Chondrocyte (in vitro differentiated cells): ENCODE measurements at regions not wholly inside any gene's neighbourhood (a gene's known extent, or its start where the extent isn't known, plus 50 kb on each side); places are given as distances from the start of the nearest gene placed in this dataset.
A peak's percentile ranks its signal among the peaks of the same experiment; 100 is the strongest.
"Not testable (repeated sequence)": the region's sequence is repeated elsewhere in the genome, so short reads cannot be mapped to it uniquely, and the experiment has no call there.

ENCODE experiments used
- DNase-seq: peaks from one replicate; pipeline ENCODE4 v3.0.0; 2021; ENCODE audit warnings: mixed read lengths, low spot score
- H3K27ac Mint-ChIP-seq: one replicate; pipeline ENCODE4 v1.8.0; 2021; ENCODE audit warnings: mild to moderate bottlenecking, moderate library complexity, mixed read lengths; ENCODE audit not compliant: unreplicated experiment
- H3K27me3 Mint-ChIP-seq: 2 replicates; pipeline ENCODE4 v1.8.0; 2021; ENCODE audit warnings: low read depth, mixed read lengths
- H3K36me3 Mint-ChIP-seq: 2 replicates; pipeline ENCODE4 v1.8.0; 2021; ENCODE audit warnings: low read depth, mixed read lengths
- H3K4me1 Mint-ChIP-seq: 2 replicates; pipeline ENCODE4 v1.8.0; 2021; ENCODE audit warnings: low read depth, mild to moderate bottlenecking, mixed read lengths
- H3K4me3 Mint-ChIP-seq: one replicate; pipeline ENCODE4 v1.8.0; 2021; ENCODE audit warnings: mild to moderate bottlenecking, moderate library complexity, mixed read lengths; ENCODE audit not compliant: unreplicated experiment
- H3K9me3 Mint-ChIP-seq: 2 replicates; pipeline ENCODE4 v1.8.0; 2021; ENCODE audit warnings: low read depth, mixed read lengths
- TF ChIP-seq, protein P1 (sequence below): fragments of 200-600 bp; sonication (generic); IDR thresholded peaks from 2 replicates; pipeline ENCODE4 v1.5.0; 2021; ENCODE audit warnings: antibody characterized with exemption, mild to moderate bottlenecking, moderate library complexity

- H3K27me3 Mint-ChIP-seq, result peaks cover 7% of the 10 kb centered on the region
- H3K9me3 Mint-ChIP-seq, result peaks cover 3% of the 10 kb centered on the region
- no peaks in the 10 kb centered on the region for H3K36me3 Mint-ChIP-seq
- no peak for DNase-seq
- no peak overlapping the region for H3K27ac Mint-ChIP-seq
- TF ChIP-seq, protein P1, sequence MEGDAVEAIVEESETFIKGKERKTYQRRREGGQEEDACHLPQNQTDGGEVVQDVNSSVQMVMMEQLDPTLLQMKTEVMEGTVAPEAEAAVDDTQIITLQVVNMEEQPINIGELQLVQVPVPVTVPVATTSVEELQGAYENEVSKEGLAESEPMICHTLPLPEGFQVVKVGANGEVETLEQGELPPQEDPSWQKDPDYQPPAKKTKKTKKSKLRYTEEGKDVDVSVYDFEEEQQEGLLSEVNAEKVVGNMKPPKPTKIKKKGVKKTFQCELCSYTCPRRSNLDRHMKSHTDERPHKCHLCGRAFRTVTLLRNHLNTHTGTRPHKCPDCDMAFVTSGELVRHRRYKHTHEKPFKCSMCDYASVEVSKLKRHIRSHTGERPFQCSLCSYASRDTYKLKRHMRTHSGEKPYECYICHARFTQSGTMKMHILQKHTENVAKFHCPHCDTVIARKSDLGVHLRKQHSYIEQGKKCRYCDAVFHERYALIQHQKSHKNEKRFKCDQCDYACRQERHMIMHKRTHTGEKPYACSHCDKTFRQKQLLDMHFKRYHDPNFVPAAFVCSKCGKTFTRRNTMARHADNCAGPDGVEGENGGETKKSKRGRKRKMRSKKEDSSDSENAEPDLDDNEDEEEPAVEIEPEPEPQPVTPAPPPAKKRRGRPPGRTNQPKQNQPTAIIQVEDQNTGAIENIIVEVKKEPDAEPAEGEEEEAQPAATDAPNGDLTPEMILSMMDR, result no peak
- no peak overlapping the region for H3K4me3 Mint-ChIP-seq
- H3K4me1 Mint-ChIP-seq, result no peaks in the 10 kb centered on the region
Measured at GRCh38 chr10:16049050-16049449, 188.7 kb upstream of the MINDY3 start.

GRCh38 chr10:16049782-16050181, 189.5 kb upstream of the MINDY3 start:
- Mint-ChIP-seq H3K4me3 (no peak overlapping the region), H3K27me3 (peaks cover 7% of the 10 kb centered on the region), H3K4me1 (no peaks in the 10 kb centered on the region), H3K9me3 (peaks cover 3% of the 10 kb centered on the region), H3K27ac (no peak overlapping the region), H3K36me3 (no peaks in the 10 kb centered on the region)
- DNase-seq, result no peak
- TF ChIP-seq, protein P1, result no peak

DNA sequence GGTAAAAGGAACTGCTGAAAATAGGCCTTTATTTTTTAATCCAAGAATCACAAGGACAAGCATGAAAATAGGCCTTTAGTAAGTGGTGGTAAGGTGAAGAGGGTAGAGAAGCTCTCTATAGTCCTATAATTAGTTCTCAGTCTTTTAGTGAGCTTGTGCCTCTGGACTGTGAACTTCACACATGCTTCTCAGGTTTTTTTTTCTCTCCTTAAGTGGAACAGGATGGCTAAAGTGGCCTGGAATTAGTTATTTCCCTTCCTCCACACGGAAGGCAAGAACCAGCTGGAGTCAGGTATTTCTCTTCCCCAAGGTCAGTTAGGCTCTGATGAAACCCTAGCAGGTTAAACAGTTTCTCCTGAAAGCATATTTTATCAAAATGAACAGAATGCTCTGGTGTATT, 203.0 kb upstream of the MINDY3 start:
- Mint-ChIP-seq H3K27ac (no peak overlapping the region), H3K36me3 (no peaks in the 10 kb centered on the region), H3K9me3 (no peaks in the 10 kb centered on the region), H3K27me3 (peaks cover 3% of the 10 kb centered on the region), H3K4me3 (no peak overlapping the region), H3K4me1 (no peaks in the 10 kb centered on the region)
- TF ChIP-seq, protein P1, result no peak
- no peak for DNase-seq

DNA sequence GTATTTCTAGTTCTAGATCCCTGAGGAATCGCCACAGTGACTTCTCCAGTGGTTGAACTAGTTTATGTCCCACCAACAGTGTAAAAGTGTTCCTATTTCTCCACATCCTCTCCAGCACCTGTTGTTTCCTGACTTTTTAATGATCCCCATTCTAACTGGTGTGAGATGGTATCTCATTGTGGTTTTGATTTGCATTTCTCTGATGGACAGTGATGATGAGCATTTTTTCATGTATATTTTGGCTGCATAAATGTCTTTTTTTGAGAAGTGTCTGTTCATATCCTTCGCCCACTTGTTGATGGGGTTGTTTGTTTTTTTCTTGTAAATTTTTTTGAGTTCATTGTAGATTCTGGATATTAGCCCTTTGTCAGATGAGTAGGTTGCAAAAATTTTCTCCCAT, 223.2 kb upstream of the MINDY3 start:
- H3K27ac Mint-ChIP-seq, H3K4me3 Mint-ChIP-seq, H3K9me3 Mint-ChIP-seq, DNase-seq, H3K36me3 Mint-ChIP-seq, H3K27me3 Mint-ChIP-seq, H3K4me1 Mint-ChIP-seq: not testable (repeated sequence)

DNA sequence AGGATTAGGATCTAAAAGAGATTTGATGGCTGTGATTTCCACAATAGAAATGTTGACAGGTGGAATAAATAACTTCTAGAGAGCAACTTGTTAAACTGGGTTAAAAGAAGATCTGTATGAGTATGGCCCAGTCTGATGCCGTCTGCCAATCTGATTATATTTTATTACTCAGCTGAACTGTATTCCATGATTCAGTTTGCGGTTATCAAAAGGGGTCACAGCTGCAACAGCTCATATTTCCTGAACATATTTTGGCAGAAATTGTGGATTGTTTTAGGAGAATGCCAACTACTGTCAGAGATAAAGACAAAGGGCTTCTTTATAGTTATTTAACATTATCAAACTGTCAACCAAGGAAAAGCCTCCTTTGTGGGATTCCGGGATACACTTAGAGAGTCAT, 244.8 kb upstream of the MINDY3 start:
- Mint-ChIP-seq H3K27me3 (no peaks in the 10 kb centered on the region), H3K4me1 (no peaks in the 10 kb centered on the region), H3K4me3 (no peak overlapping the region), H3K27ac (no peak overlapping the region), H3K36me3 (no peaks in the 10 kb centered on the region), H3K9me3 (no peaks in the 10 kb centered on the region)
- TF ChIP-seq, protein P1, result no peak
- no peak for DNase-seq

DNA sequence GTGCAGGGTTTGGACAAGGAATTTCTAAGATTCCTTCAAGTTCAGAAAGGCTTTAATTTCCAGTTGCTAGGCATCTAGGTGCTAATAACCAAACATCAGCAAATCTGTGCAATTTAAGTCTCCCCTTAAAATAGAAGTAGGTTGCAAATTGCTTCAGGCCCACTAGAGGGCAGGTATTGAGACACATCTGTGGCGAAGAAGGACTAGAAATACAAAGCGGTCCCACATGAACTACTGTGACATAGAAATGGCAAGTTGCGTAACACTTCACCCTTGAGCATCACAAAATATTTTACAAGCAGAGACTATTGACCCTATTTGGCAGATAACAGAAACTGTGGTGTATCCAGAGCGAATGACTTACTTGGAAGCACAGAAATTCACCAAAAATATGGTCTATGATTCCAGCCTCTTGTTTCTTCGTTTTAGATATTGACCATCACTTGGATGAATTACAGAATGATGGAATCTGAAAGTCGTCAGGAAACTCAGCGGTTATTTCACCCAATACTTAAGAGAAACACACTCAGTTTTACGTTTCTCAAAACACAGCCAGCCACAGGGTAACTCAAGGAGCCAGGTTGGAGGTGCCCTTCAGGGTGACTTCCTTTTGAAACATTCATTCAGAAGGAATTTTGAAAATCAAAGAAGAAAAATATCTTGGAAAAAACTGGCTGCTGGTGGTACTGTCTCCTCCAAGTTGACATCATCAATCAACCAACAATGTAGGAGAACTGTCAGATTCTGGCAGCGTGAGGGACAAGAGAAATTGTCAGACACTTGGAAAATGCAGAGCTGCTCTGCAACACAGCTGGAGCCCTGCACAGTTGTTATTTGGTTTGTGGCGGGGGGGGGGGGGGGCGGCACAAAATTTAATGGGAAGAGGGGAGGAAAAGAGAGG, 256.3 kb upstream of the MINDY3 start:
- Mint-ChIP-seq H3K4me3 (no peak overlapping the region), H3K36me3 (no peaks in the 10 kb centered on the region), H3K27me3 (peaks cover 9% of the 10 kb centered on the region), H3K9me3 (no peaks in the 10 kb centered on the region), H3K27ac (no peak overlapping the region), H3K4me1 (no peaks in the 10 kb centered on the region)
- TF ChIP-seq, protein P1, result peak; percentile 76
- no peak for DNase-seq
